ENCODE measurements at regions not wholly inside any gene's neighbourhood (a gene's known extent, or its start where the extent isn't known, plus 50 kb on each side); places are given as distances from the start of the nearest gene placed in this dataset.

GRCh38 chr3:33920511-33920910, 122.1 kb downstream of the PDCD6IP start:
- ChIA-PET POLR2A (no interaction called here), CTCF (no interaction called here)
- intact Hi-C loops (cut with micrococcal nuclease): no loop called here

More at GRCh38 chr3:33920511-33920910, 122.1 kb downstream of the PDCD6IP start:
- Histone ChIP-seq H3K79me2 (ENCODE audit: control insufficient read depth, insufficient read depth, low read length) (no peaks in the 10 kb centered on the region), H3K4me2 (ENCODE audit: insufficient read depth, low read length) (no peak overlapping the region), H3K4me3 (replicated peaks in 1 of 3; ENCODE audit: insufficient read depth in 1 of 3, low read depth in 1 of 3, low read length in 3 of 3) (no peak overlapping the region), H3K9ac (replicated peaks; ENCODE audit: extremely low read depth, insufficient read depth, low read length) (no peak overlapping the region), H3K27ac (ENCODE audit: insufficient read depth, low read depth, low read length) (no peak overlapping the region), H2AFZ (ENCODE audit: low read depth, low read length) (no peak overlapping the region), H4K20me1 (replicated peaks; ENCODE audit: control insufficient read depth, extremely low read depth, insufficient read depth, low read length) (no peaks in the 10 kb centered on the region), H3K4me1 (ENCODE audit: control insufficient read depth, extremely low read depth, insufficient read depth, low read length) (no peaks in the 10 kb centered on the region), H3K9me3 (replicated peaks; ENCODE audit: control insufficient read depth, insufficient read depth, low read length) (no peaks in the 10 kb centered on the region), H3K27me3 (ENCODE audit: control insufficient read depth in 2 of 2, insufficient read depth in 2 of 2, low read length in 2 of 2) (no peaks in the 10 kb centered on the region), H3K36me3 (ENCODE audit: control insufficient read depth in 2 of 2, extremely low read depth in 1 of 2, insufficient read depth in 2 of 2, low read length in 2 of 2) (no peaks in the 10 kb centered on the region), H3K9me1 (replicated peaks; ENCODE audit: control insufficient read depth, extremely low read depth, insufficient read depth, low read length) (no peaks in the 10 kb centered on the region)
- FAIRE-seq (no peak), DNase-seq (ENCODE audit: low read depth, low spot score) (no peak)
- dilution Hi-C loops (cut with MboI; ENCODE audit: extremely low pct_ligation_motif_present, low sequenced_read_pairs): no loop called here
- BruUV-seq (replicated peaks): no TSS peak
- TF ChIP-seq JUN (IDR thresholded peaks at IDR 0.05; ENCODE audit: borderline replicate concordance, insufficient read depth, insufficient read length, low read depth) (no peak), FOS (IDR thresholded peaks at IDR 0.05; ENCODE audit: borderline replicate concordance, insufficient read depth, low read length) (no peak), MYC (IDR thresholded peaks at IDR 0.05; ENCODE audit: low read depth, low read length) (no peak), EZH2 (IDR thresholded peaks at IDR 0.05; ENCODE audit: borderline replicate concordance, low read depth, low read length, severe bottlenecking) (no peak), CTCF (IDR thresholded peaks at IDR 0.05; ENCODE audit: extremely low read depth in 1 of 2, insufficient read depth in 1 of 2, low read depth in 1 of 2, low read length in 2 of 2) (no peak), GATA2 (IDR thresholded peaks at IDR 0.05; ENCODE audit: insufficient read depth, insufficient read length, low read depth, low read length) (no peak), POLR2A (IDR thresholded peaks at IDR 0.05; ENCODE audit: low read depth, low read length) (no peak), MAX (IDR thresholded peaks at IDR 0.05; ENCODE audit: insufficient read depth, insufficient read length) (no peak), POLR2AphosphoS5 (IDR thresholded peaks at IDR 0.05; ENCODE audit: insufficient read depth, low read depth, low read length) (no peak)

Measured in endothelial cell of umbilical vein (primary cell).